Right lobe of liver (tissue), 4 donors: ENCODE measurements at regions not wholly inside any gene's neighbourhood (a gene's known extent, or its start where the extent isn't known, plus 50 kb on each side); places are given as distances from the start of the nearest gene placed in this dataset.

Experiments
- CTCF ChIP-seq, 4 donors: fragments of 200-600 bp in 3 of 4; fragments of 450-650 bp in 1 of 4; IDR thresholded peaks; one replicate each; pipeline versions ENCODE4 v1.5.1 to v1.8.0; 2016 to 2022; ENCODE audit warnings: antibody characterized with exemption in 4 of 4, mild to moderate bottlenecking in 2 of 4
- POLR2A ChIP-seq: fragments of 450-650 bp; IDR thresholded peaks from one replicate; pipeline ENCODE4 v1.6.1; 2017; ENCODE audit warnings: antibody characterized with exemption, mild to moderate bottlenecking
- donor health status: DM: no; HTN: no; CAD: no.
- donor health status: DM: no; HTN: no; CAD: no.
- donor health status: DM: no; HTN: yes; CAD: no.

- TF ChIP-seq CTCF (IDR thresholded peaks at IDR 0.05) = peak in 1 of 4 donors; percentile 9
- no peak for TF ChIP-seq POLR2A
Observed at GRCh38 chr4:184536065-184536880, 61.9 kb upstream of the IRF2 start.
